ENCODE measurements at regions not wholly inside any gene's neighbourhood (a gene's known extent, or its start where the extent isn't known, plus 50 kb on each side); places are given as distances from the start of the nearest gene placed in this dataset.

GRCh38 chr1:81542196-81542595, 258.5 kb upstream of the ADGRL2 start (continued):
- TF ChIP-seq ZNF691 (CRISPR knock-in tag; IDR thresholded peaks at IDR 0.05; ENCODE audit: borderline replicate concordance, low read depth) (no peak), POLR2G (IDR thresholded peaks at IDR 0.05; ENCODE audit: low read depth, low read length) (no peak), CENPX (CRISPR knock-in tag; IDR thresholded peaks at IDR 0.05) (no peak), TRIM24 (CRISPR knock-in tag; IDR thresholded peaks at IDR 0.05) (no peak), ZNF232 (CRISPR knock-in tag; IDR thresholded peaks at IDR 0.05; ENCODE audit: borderline replicate concordance) (no peak)
- TF ChIP-seq, protein P1, sequence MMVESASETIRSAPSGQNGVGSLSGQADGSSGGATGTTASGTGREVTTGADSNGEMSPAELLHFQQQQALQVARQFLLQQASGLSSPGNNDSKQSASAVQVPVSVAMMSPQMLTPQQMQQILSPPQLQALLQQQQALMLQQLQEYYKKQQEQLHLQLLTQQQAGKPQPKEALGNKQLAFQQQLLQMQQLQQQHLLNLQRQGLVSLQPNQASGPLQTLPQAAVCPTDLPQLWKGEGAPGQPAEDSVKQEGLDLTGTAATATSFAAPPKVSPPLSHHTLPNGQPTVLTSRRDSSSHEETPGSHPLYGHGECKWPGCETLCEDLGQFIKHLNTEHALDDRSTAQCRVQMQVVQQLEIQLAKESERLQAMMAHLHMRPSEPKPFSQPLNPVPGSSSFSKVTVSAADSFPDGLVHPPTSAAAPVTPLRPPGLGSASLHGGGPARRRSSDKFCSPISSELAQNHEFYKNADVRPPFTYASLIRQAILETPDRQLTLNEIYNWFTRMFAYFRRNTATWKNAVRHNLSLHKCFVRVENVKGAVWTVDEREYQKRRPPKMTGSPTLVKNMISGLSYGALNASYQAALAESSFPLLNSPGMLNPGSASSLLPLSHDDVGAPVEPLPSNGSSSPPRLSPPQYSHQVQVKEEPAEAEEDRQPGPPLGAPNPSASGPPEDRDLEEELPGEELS (CRISPR knock-in tag; IDR thresholded peaks at IDR 0.05), result no peak

DNA sequence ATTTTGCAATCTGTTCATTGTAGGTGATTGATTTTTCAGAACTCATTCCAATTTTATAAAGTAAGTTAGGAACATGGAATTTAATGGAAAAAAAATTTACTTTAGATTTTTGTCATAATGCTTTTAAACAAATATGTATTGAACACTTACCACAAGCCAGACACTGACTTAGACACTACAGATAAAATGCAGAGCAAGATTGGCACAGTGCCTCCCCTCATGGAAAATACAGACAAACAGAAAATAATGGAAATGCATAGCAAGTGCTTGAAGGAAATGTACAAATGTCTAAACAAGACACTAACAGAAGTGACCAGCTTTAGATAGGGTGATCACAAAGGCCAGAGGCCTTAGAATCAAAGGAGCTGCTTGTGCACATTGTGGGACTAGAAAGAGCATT, 260.5 kb upstream of the ADGRL2 start:
- no peaks in the 10 kb centered on the region for H3K4me1 ChIP-seq (ENCODE audit: insufficient read depth, low read length)
- no peaks in the 10 kb centered on the region for H4K20me1 ChIP-seq (ENCODE audit: insufficient read depth, low read length)
- intact Hi-C loops (cut with micrococcal nuclease; ENCODE audit: unreplicated experiment), result no loop called here
- no peak overlapping the region for H3K27ac ChIP-seq (ENCODE audit: extremely low read length, insufficient read depth, low read length)
- DNase-seq (ENCODE audit: low spot score) (no peak), FAIRE-seq (no peak), ATAC-seq (no peak)
- no peak for TF ChIP-seq HOXA7 (CRISPR knock-in tag; IDR thresholded peaks at IDR 0.05)
- no peak for TF ChIP-seq MZF1 (CRISPR knock-in tag; IDR thresholded peaks at IDR 0.05; ENCODE audit: borderline replicate concordance)
- TF ChIP-seq ZNF136 (CRISPR knock-in tag; IDR thresholded peaks at IDR 0.05; ENCODE audit: low read depth), result no peak
- TF ChIP-seq, protein P2, sequence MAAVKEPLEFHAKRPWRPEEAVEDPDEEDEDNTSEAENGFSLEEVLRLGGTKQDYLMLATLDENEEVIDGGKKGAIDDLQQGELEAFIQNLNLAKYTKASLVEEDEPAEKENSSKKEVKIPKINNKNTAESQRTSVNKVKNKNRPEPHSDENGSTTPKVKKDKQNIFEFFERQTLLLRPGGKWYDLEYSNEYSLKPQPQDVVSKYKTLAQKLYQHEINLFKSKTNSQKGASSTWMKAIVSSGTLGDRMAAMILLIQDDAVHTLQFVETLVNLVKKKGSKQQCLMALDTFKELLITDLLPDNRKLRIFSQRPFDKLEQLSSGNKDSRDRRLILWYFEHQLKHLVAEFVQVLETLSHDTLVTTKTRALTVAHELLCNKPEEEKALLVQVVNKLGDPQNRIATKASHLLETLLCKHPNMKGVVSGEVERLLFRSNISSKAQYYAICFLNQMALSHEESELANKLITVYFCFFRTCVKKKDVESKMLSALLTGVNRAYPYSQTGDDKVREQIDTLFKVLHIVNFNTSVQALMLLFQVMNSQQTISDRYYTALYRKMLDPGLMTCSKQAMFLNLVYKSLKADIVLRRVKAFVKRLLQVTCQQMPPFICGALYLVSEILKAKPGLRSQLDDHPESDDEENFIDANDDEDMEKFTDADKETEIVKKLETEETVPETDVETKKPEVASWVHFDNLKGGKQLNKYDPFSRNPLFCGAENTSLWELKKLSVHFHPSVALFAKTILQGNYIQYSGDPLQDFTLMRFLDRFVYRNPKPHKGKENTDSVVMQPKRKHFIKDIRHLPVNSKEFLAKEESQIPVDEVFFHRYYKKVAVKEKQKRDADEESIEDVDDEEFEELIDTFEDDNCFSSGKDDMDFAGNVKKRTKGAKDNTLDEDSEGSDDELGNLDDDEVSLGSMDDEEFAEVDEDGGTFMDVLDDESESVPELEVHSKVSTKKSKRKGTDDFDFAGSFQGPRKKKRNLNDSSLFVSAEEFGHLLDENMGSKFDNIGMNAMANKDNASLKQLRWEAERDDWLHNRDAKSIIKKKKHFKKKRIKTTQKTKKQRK (IDR thresholded peaks at IDR 0.05; ENCODE audit: low read length), result no peak
- TF ChIP-seq ZNF234 (CRISPR knock-in tag; conservative IDR thresholded peaks at IDR 0.05), result no peak
- TF ChIP-seq NFIC (IDR thresholded peaks at IDR 0.05; ENCODE audit: low read length), result no peak
- no peak for TF ChIP-seq SMYD3 (CRISPR knock-in tag; IDR thresholded peaks at IDR 0.05)
- TF ChIP-seq HNF4G (IDR thresholded peaks at IDR 0.05; ENCODE audit: borderline replicate concordance, low read depth, low read length), result no peak
- no peak for TF ChIP-seq HNF4G (CRISPR knock-in tag; IDR thresholded peaks at IDR 0.05; ENCODE audit: borderline replicate concordance, low read depth)
- TF ChIP-seq, protein P3, sequence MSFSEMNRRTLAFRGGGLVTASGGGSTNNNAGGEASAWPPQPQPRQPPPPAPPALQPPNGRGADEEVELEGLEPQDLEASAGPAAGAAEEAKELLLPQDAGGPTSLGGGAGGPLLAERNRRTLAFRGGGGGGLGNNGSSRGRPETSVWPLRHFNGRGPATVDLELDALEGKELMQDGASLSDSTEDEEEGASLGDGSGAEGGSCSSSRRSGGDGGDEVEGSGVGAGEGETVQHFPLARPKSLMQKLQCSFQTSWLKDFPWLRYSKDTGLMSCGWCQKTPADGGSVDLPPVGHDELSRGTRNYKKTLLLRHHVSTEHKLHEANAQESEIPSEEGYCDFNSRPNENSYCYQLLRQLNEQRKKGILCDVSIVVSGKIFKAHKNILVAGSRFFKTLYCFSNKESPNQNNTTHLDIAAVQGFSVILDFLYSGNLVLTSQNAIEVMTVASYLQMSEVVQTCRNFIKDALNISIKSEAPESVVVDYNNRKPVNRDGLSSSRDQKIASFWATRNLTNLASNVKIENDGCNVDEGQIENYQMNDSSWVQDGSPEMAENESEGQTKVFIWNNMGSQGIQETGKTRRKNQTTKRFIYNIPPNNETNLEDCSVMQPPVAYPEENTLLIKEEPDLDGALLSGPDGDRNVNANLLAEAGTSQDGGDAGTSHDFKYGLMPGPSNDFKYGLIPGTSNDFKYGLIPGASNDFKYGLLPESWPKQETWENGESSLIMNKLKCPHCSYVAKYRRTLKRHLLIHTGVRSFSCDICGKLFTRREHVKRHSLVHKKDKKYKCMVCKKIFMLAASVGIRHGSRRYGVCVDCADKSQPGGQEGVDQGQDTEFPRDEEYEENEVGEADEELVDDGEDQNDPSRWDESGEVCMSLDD (CRISPR knock-in tag; IDR thresholded peaks at IDR 0.05; ENCODE audit: borderline replicate concordance), result no peak
- no peaks in the 10 kb centered on the region for H3K27me3 ChIP-seq (ENCODE audit: control insufficient read depth in 1 of 2, insufficient read depth in 2 of 2, low read length in 2 of 2)
- no peak overlapping the region for H3K4me2 ChIP-seq (ENCODE audit: low read depth, low read length)
- no peak overlapping the region for H3K9ac ChIP-seq (ENCODE audit: insufficient read depth, low read depth, low read length)
- H3K79me2 ChIP-seq (ENCODE audit: insufficient read depth, low read length), result no peaks in the 10 kb centered on the region
- CTCF ChIA-PET (ENCODE audit: low intra/inter-chr PET ratio, low total read pairs), result no interaction called here
- H3K36me3 ChIP-seq (replicated peaks in 1 of 2; ENCODE audit: control insufficient read depth in 1 of 2, insufficient read depth in 2 of 2, low read length in 2 of 2), result no peaks in the 10 kb centered on the region
- in situ Hi-C loops (cut with HindIII; ENCODE audit: extremely low pct_ligation_motif_present, low pct_unique_long_range_greater_than_20kb), result no loop called here
- BruUV-seq (replicated peaks), result no TSS peak
- no peak overlapping the region for H2AFZ ChIP-seq (ENCODE audit: low read length)
- no peak overlapping the region for H3K4me3 ChIP-seq (replicated peaks in 1 of 3; ENCODE audit: insufficient read depth in 1 of 3, low read depth in 2 of 3, low read length in 3 of 3)
- POLR2A ChIA-PET, result no interaction called here
- H3K9me3 ChIP-seq (ENCODE audit: low read length), result no peaks in the 10 kb centered on the region

All from HepG2 (cell line).